ENCODE measurements at regions not wholly inside any gene's neighbourhood (a gene's known extent, or its start where the extent isn't known, plus 50 kb on each side); places are given as distances from the start of the nearest gene placed in this dataset.

DNA sequence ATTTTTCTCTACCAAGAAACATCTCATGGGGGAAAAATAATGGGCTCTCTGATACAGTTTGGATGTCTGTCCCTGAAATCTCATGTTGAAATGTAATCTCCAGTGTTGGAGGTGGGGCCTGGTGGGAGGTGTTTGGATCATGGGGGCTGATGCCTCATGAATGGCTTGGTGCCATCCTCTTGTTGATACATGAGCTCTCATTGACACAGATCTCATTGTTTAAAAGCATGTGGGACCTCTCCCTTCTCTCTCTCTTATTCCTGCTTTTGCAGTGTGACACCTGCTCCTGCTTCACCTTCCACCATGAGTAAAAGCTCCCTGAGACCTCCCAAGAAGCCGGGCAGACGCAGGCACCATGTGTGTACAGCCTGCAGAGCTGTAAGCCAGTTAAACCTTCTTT is 332.5 kb upstream of the NRIP1 start:
- H2AFZ ChIP-seq = peak overlapping the region; percentile 70; the same call in 1 of the 2 replicates
- H3K4me2 ChIP-seq = no peak overlapping the region
- peaks cover 11% of the 10 kb centered on the region for H3K4me1 ChIP-seq (ENCODE audit: insufficient read depth)
- no peak for TF ChIP-seq CREB1 (CRISPR knock-in tag; IDR thresholded peaks at IDR 0.05; ENCODE audit: low read depth)
- TF ChIP-seq ZNF331 (CRISPR knock-in tag; IDR thresholded peaks at IDR 0.05; ENCODE audit: low read depth) = no peak
- TF ChIP-seq EZH2phosphoT487 (IDR thresholded peaks at IDR 0.05; ENCODE audit: unreplicated experiment) = no peak
- TF ChIP-seq EZH2 (IDR thresholded peaks at IDR 0.05; ENCODE audit: low read depth, unreplicated experiment) = no peak
- TF ChIP-seq, protein P1, sequence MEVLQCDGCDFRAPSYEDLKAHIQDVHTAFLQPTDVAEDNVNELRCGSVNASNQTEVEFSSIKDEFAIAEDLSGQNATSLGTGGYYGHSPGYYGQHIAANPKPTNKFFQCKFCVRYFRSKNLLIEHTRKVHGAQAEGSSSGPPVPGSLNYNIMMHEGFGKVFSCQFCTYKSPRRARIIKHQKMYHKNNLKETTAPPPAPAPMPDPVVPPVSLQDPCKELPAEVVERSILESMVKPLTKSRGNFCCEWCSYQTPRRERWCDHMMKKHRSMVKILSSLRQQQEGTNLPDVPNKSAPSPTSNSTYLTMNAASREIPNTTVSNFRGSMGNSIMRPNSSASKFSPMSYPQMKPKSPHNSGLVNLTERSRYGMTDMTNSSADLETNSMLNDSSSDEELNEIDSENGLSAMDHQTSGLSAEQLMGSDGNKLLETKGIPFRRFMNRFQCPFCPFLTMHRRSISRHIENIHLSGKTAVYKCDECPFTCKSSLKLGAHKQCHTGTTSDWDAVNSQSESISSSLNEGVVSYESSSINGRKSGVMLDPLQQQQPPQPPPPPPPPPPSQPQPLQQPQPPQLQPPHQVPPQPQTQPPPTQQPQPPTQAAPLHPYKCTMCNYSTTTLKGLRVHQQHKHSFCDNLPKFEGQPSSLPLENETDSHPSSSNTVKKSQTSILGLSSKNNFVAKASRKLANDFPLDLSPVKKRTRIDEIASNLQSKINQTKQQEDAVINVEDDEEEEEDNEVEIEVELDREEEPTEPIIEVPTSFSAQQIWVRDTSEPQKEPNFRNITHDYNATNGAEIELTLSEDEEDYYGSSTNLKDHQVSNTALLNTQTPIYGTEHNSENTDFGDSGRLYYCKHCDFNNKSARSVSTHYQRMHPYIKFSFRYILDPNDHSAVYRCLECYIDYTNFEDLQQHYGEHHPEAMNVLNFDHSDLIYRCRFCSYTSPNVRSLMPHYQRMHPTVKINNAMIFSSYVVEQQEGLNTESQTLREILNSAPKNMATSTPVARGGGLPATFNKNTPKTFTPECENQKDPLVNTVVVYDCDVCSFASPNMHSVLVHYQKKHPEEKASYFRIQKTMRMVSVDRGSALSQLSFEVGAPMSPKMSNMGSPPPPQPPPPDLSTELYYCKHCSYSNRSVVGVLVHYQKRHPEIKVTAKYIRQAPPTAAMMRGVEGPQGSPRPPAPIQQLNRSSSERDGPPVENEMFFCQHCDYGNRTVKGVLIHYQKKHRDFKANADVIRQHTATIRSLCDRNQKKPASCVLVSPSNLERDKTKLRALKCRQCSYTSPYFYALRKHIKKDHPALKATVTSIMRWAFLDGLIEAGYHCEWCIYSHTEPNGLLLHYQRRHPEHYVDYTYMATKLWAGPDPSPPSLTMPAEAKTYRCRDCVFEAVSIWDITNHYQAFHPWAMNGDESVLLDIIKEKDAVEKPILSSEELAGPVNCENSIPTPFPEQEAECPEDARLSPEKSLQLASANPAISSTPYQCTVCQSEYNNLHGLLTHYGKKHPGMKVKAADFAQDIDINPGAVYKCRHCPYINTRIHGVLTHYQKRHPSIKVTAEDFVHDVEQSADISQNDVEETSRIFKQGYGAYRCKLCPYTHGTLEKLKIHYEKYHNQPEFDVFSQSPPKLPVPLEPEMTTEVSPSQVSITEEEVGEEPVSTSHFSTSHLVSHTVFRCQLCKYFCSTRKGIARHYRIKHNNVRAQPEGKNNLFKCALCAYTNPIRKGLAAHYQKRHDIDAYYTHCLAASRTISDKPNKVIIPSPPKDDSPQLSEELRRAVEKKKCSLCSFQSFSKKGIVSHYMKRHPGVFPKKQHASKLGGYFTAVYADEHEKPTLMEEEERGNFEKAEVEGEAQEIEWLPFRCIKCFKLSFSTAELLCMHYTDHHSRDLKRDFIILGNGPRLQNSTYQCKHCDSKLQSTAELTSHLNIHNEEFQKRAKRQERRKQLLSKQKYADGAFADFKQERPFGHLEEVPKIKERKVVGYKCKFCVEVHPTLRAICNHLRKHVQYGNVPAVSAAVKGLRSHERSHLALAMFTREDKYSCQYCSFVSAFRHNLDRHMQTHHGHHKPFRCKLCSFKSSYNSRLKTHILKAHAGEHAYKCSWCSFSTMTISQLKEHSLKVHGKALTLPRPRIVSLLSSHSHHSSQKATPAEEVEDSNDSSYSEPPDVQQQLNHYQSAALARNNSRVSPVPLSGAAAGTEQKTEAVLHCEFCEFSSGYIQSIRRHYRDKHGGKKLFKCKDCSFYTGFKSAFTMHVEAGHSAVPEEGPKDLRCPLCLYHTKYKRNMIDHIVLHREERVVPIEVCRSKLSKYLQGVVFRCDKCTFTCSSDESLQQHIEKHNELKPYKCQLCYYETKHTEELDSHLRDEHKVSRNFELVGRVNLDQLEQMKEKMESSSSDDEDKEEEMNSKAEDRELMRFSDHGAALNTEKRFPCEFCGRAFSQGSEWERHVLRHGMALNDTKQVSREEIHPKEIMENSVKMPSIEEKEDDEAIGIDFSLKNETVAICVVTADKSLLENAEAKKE (CRISPR knock-in tag; IDR thresholded peaks at IDR 0.05) = no peak
- no peak for TF ChIP-seq REST (IDR thresholded peaks at IDR 0.05; ENCODE audit: unreplicated experiment)
- TF ChIP-seq NANOG (IDR thresholded peaks at IDR 0.05; ENCODE audit: borderline replicate concordance) = no peak
- TF ChIP-seq STAT1 (IDR thresholded peaks at IDR 0.05; ENCODE audit: unreplicated experiment) = no peak
- no peak for TF ChIP-seq ZNF114 (CRISPR knock-in tag; IDR thresholded peaks at IDR 0.05)
- TF ChIP-seq, protein P2, sequence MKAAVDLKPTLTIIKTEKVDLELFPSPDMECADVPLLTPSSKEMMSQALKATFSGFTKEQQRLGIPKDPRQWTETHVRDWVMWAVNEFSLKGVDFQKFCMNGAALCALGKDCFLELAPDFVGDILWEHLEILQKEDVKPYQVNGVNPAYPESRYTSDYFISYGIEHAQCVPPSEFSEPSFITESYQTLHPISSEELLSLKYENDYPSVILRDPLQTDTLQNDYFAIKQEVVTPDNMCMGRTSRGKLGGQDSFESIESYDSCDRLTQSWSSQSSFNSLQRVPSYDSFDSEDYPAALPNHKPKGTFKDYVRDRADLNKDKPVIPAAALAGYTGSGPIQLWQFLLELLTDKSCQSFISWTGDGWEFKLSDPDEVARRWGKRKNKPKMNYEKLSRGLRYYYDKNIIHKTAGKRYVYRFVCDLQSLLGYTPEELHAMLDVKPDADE (IDR thresholded peaks at IDR 0.05) = no peak
- no peak for TF ChIP-seq POLR2AphosphoS5 (IDR thresholded peaks at IDR 0.05; ENCODE audit: low read depth)
- no peak for TF ChIP-seq CTCF (conservative IDR thresholded peaks at IDR 0.05; ENCODE audit: low read depth in 2 of 2)
- no peak for TF ChIP-seq JUNB (IDR thresholded peaks at IDR 0.05; ENCODE audit: unreplicated experiment)
- no peaks in the 10 kb centered on the region for H3K27me3 ChIP-seq (ENCODE audit: insufficient read depth)
- H3K9me2 ChIP-seq (ENCODE audit: insufficient read depth) = peaks cover 3% of the 10 kb centered on the region; the same call in 1 of the 2 replicates
- Mint-ChIP-seq H3K9me3 (no peaks in the 10 kb centered on the region), H3K27me3 (ENCODE audit: insufficient read depth, low read depth, poor library complexity) (no peaks in the 10 kb centered on the region), H3K36me3 (ENCODE audit: low read depth) (no peaks in the 10 kb centered on the region), H3K4me1 (peaks cover 16% of the 10 kb centered on the region), H3K4me3 (no peak overlapping the region), H3K27ac (0 out of 2 replicates have a peak overlapping the region, but pooled peaks have one; percentile 42)
- no peaks in the 10 kb centered on the region for H4K20me1 ChIP-seq (replicated peaks; ENCODE audit: insufficient read depth)
- no peak overlapping the region for H3K4me3 ChIP-seq
- ATAC-seq = no peak
- H3F3A ChIP-seq (replicated peaks; ENCODE audit: low read depth) = no peaks in the 10 kb centered on the region
- no peak overlapping the region for H3K27ac ChIP-seq (ENCODE audit: low read depth)
- no peaks in the 10 kb centered on the region for H3K36me3 ChIP-seq (ENCODE audit: insufficient read depth)
- no peaks in the 10 kb centered on the region for H3K79me2 ChIP-seq (replicated peaks; ENCODE audit: insufficient read depth)
- no peak for DNase-seq (ENCODE audit: low spot score)

Measured in GM23338 (cell line).